NCI-H1092 (cell line): ENCODE measurements at regions not wholly inside any gene's neighbourhood (a gene's known extent, or its start where the extent isn't known, plus 50 kb on each side); places are given as distances from the start of the nearest gene placed in this dataset.
"Not testable (repeated sequence)": the region's sequence is repeated elsewhere in the genome, so short reads cannot be mapped to it uniquely, and the experiment has no call there.

Experiments
- DNase-seq: peaks from one replicate; lab custom pipeline; 2025; lab: John Stamatoyannopoulos, UW

GRCh38 chr3:144523396-144523795, 551.8 kb downstream of the DIPK2A start:
- DNase-seq = no peak

- no peak for DNase-seq
Measured at GRCh38 chr3:144524531-144524930, 552.9 kb downstream of the DIPK2A start.

- no peak for DNase-seq
Measured at GRCh38 chr3:144529566-144529965, 557.9 kb downstream of the DIPK2A start.

GRCh38 chr3:144544871-144545270, 573.2 kb downstream of the DIPK2A start:
- no peak for DNase-seq

- DNase-seq = no peak
Measured at GRCh38 chr3:144546539-144546938, 574.9 kb downstream of the DIPK2A start.

GRCh38 chr3:144548346-144548745, 576.7 kb downstream of the DIPK2A start:
- DNase-seq = no peak

GRCh38 chr3:144549166-144549565, 577.5 kb downstream of the DIPK2A start:
- no peak for DNase-seq

GRCh38 chr3:144552346-144553057, 580.9 kb downstream of the DIPK2A start:
- DNase-seq = no peak

GRCh38 chr3:144553301-144553700, 581.7 kb downstream of the DIPK2A start:
- no peak for DNase-seq

GRCh38 chr3:144554889-144555288, 583.3 kb downstream of the DIPK2A start:
- no peak for DNase-seq

- no peak for DNase-seq
Measured at GRCh38 chr3:144556392-144556791, 584.8 kb downstream of the DIPK2A start.

- DNase-seq = no peak
Measured at GRCh38 chr3:144557515-144557914, 585.9 kb downstream of the DIPK2A start.

- DNase-seq = no peak
Measured at GRCh38 chr3:144564011-144564410, 592.4 kb downstream of the DIPK2A start.

GRCh38 chr3:144566320-144566719, 594.7 kb downstream of the DIPK2A start:
- no peak for DNase-seq

- DNase-seq = no peak
Measured at GRCh38 chr3:144569651-144570050, 598.0 kb downstream of the DIPK2A start.

- DNase-seq = no peak
Measured at GRCh38 chr3:144583871-144584270, 612.2 kb downstream of the DIPK2A start.

GRCh38 chr3:144585408-144585807, 613.8 kb downstream of the DIPK2A start:
- DNase-seq = no peak

GRCh38 chr3:144585953-144586352, 614.3 kb downstream of the DIPK2A start:
- no peak for DNase-seq

GRCh38 chr3:144586382-144586781, 614.8 kb downstream of the DIPK2A start:
- no peak for DNase-seq

- DNase-seq = no peak
Measured at GRCh38 chr3:144590854-144591253, 619.2 kb downstream of the DIPK2A start.

- no peak for DNase-seq
Measured at GRCh38 chr3:144593881-144594280, 622.3 kb downstream of the DIPK2A start.

- not testable (repeated sequence) for DNase-seq
Measured at GRCh38 chr3:144620236-144620635, 648.6 kb downstream of the DIPK2A start.

GRCh38 chr3:144622845-144623244, 651.2 kb downstream of the DIPK2A start:
- DNase-seq = no peak

- DNase-seq = no peak
Measured at GRCh38 chr3:144624656-144625055, 653.0 kb downstream of the DIPK2A start.
